ENCODE measurements at regions not wholly inside any gene's neighbourhood (a gene's known extent, or its start where the extent isn't known, plus 50 kb on each side); places are given as distances from the start of the nearest gene placed in this dataset.

- TF ChIP-seq, protein P1, sequence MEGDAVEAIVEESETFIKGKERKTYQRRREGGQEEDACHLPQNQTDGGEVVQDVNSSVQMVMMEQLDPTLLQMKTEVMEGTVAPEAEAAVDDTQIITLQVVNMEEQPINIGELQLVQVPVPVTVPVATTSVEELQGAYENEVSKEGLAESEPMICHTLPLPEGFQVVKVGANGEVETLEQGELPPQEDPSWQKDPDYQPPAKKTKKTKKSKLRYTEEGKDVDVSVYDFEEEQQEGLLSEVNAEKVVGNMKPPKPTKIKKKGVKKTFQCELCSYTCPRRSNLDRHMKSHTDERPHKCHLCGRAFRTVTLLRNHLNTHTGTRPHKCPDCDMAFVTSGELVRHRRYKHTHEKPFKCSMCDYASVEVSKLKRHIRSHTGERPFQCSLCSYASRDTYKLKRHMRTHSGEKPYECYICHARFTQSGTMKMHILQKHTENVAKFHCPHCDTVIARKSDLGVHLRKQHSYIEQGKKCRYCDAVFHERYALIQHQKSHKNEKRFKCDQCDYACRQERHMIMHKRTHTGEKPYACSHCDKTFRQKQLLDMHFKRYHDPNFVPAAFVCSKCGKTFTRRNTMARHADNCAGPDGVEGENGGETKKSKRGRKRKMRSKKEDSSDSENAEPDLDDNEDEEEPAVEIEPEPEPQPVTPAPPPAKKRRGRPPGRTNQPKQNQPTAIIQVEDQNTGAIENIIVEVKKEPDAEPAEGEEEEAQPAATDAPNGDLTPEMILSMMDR (IDR thresholded peaks at IDR 0.05): no peak
- no peak for TF ChIP-seq EZH2 (IDR thresholded peaks at IDR 0.05)
Measured at GRCh38 chr12:63023926-63024325, 89.0 kb upstream of the PPM1H start.
